ENCODE measurements at regions not wholly inside any gene's neighbourhood (a gene's known extent, or its start where the extent isn't known, plus 50 kb on each side); places are given as distances from the start of the nearest gene placed in this dataset.
"Not testable (repeated sequence)": the region's sequence is repeated elsewhere in the genome, so short reads cannot be mapped to it uniquely, and the experiment has no call there.

- no peak for DNase-seq
Observed at GRCh38 chr1:184882957-184883815, 91.1 kb downstream of the NIBAN1 start.

- no peak for DNase-seq
Observed at GRCh38 chr1:184881941-184882913, 92.1 kb downstream of the NIBAN1 start.

- DNase-seq, result no peak
Observed at GRCh38 chr1:184879876-184880557, 94.3 kb downstream of the NIBAN1 start.

- no peak for DNase-seq
Observed at GRCh38 chr1:184878602-184879001, 95.7 kb downstream of the NIBAN1 start.

- no peak for DNase-seq
Observed at GRCh38 chr1:184878002-184878401, 96.3 kb downstream of the NIBAN1 start.

- not testable (repeated sequence) for DNase-seq
Observed at GRCh38 chr1:184876015-184876414, 98.3 kb downstream of the NIBAN1 start.

GRCh38 chr1:184875218-184875617 is 99.1 kb downstream of the NIBAN1 start:
- no peak for DNase-seq

GRCh38 chr1:184870319-184870718 is 104.0 kb downstream of the NIBAN1 start:
- DNase-seq, result peak; percentile 29

- DNase-seq, result no peak
Observed at GRCh38 chr1:184867866-184868689, 106.2 kb downstream of the NIBAN1 start.

- DNase-seq, result peak; percentile 80
Observed at GRCh38 chr1:184866991-184867788, 107.1 kb downstream of the NIBAN1 start.

GRCh38 chr1:184866586-184866985 is 107.7 kb downstream of the NIBAN1 start:
- DNase-seq, result no peak

GRCh38 chr1:184865831-184866230 is 108.5 kb downstream of the NIBAN1 start:
- DNase-seq, result no peak

GRCh38 chr1:184861755-184862336 is 107.2 kb upstream of the EDEM3 start:
- DNase-seq, result no peak

GRCh38 chr1:184860985-184861754 is 106.5 kb upstream of the EDEM3 start:
- DNase-seq, result no peak

GRCh38 chr1:184860535-184860934 is 105.9 kb upstream of the EDEM3 start:
- DNase-seq, result no peak

- DNase-seq, result no peak
Observed at GRCh38 chr1:184859381-184860105, 104.9 kb upstream of the EDEM3 start.

- no peak for DNase-seq
Observed at GRCh38 chr1:184858288-184858687, 103.6 kb upstream of the EDEM3 start.

GRCh38 chr1:184854496-184855140 is 100.0 kb upstream of the EDEM3 start:
- no peak for DNase-seq

- DNase-seq, result no peak
Observed at GRCh38 chr1:184854036-184854435, 99.4 kb upstream of the EDEM3 start.

Data from CD4-positive, alpha-beta T cell treated with Interleukin-17A for 1 hour (primary cell).